HEK293 (cell line): ENCODE measurements at regions not wholly inside any gene's neighbourhood (a gene's known extent, or its start where the extent isn't known, plus 50 kb on each side); places are given as distances from the start of the nearest gene placed in this dataset.

Experiments used
- CTCF ChIA-PET: fragments of 350-600 bp; formaldehyde crosslinking; extraction: SDS; loops from one replicate; lab custom pipeline; 2021; ENCODE audit warnings: antibody characterized with exemption; lab: Yijun Ruan, JAX
- POLR2A ChIA-PET: fragments of 300-600 bp; formaldehyde crosslinking; extraction: SDS; loops from one replicate; lab custom pipeline; 2020; ENCODE audit warnings: antibody characterized with exemption, inconsistent platforms; lab: Yijun Ruan, JAX
- H3K27ac ChIP-seq: fragments of 200-500 bp; sonication (Bioruptor generic); 2 replicates; pipeline ENCODE4 v1.5.1; 2014; ENCODE audit warnings: low read depth, low read length, control low read depth, inconsistent platforms; ENCODE audit errors: extremely low read depth
- H3K36me3 ChIP-seq, 2 experiments: fragments of 200-500 bp in 1 of 2; sonication (Bioruptor generic) in 1 of 2; 1 replicate in 1 of 2; 2 replicates in 1 of 2; pipeline ENCODE4 v1.5.1; 2014 to 2017; ENCODE audit warnings: inconsistent platforms in 2 of 2, low read length in 2 of 2; ENCODE audit not compliant: control insufficient read depth in 2 of 2, insufficient read depth in 1 of 2
- H3K4me1 ChIP-seq: fragments of 200-500 bp; sonication (Bioruptor generic); 2 replicates; pipeline ENCODE4 v1.5.1; 2014; ENCODE audit warnings: mild to moderate bottlenecking, low read length, inconsistent platforms; ENCODE audit not compliant: control insufficient read depth, insufficient read depth
- H3K4me3 ChIP-seq: 2 replicates; pipeline ENCODE4 v1.5.1; 2011; ENCODE audit warnings: low read depth, mild to moderate bottlenecking, control low read depth, low read length, moderate library complexity
- H3K9me3 ChIP-seq: fragments of 200-500 bp; sonication (Bioruptor generic); 2 replicates; pipeline ENCODE4 v1.5.1; 2014; ENCODE audit warnings: low read depth, low read length, inconsistent platforms; ENCODE audit not compliant: control insufficient read depth, insufficient read depth
- KLF10 ChIP-seq: fragments of 450-650 bp; IDR thresholded peaks from 2 replicates; pipeline ENCODE4 v1.5.1; 2018; ENCODE audit warnings: missing biosample characterization, mild to moderate bottlenecking, missing genetic modification characterization
- SALL2 ChIP-seq: fragments of 450-650 bp; formaldehyde crosslinking; IDR thresholded peaks from 2 replicates; pipeline ENCODE4 v1.5.0; 2017; ENCODE audit warnings: missing biosample characterization, mild to moderate bottlenecking, missing genetic modification characterization, borderline replicate concordance
- ZFHX2 ChIP-seq: fragments of 450-650 bp; formaldehyde crosslinking; conservative IDR thresholded peaks from 2 replicates; pipeline ENCODE4 v1.5.1; 2016; ENCODE audit warnings: missing biosample characterization, missing genetic modification characterization
- ZNF133 ChIP-seq: fragments of 450-650 bp; formaldehyde crosslinking; IDR thresholded peaks from 2 replicates; pipeline ENCODE4 v1.5.1; 2016; ENCODE audit warnings: missing biosample characterization, missing genetic modification characterization
- ZNF175 ChIP-seq: fragments of 450-650 bp; formaldehyde crosslinking; IDR thresholded peaks from 2 replicates; pipeline ENCODE4 v1.5.1; 2016; ENCODE audit warnings: missing biosample characterization, missing genetic modification characterization
- ZNF274 ChIP-seq, 2 experiments: fragments of 200-500 bp in 1 of 2; fragments of 450-650 bp in 1 of 2; sonication (Bioruptor generic) in 1 of 2; formaldehyde crosslinking in 1 of 2; IDR thresholded peaks; 2 replicates each; pipeline versions ENCODE4 v1.5.1 to v1.6.1; 2014 to 2016; ENCODE audit warnings: borderline replicate concordance in 1 of 2, inconsistent platforms in 1 of 2, low read length in 1 of 2, missing biosample characterization in 1 of 2, missing genetic modification characterization in 1 of 2
- ZNF37A ChIP-seq: fragments of 450-650 bp; IDR thresholded peaks from 2 replicates; pipeline ENCODE4 v1.5.1; 2018; ENCODE audit warnings: missing biosample characterization, missing genetic modification characterization
- ZNF501 ChIP-seq: fragments of 450-650 bp; formaldehyde crosslinking; IDR thresholded peaks from 2 replicates; pipeline ENCODE4 v1.5.1; 2016; ENCODE audit warnings: missing biosample characterization, missing genetic modification characterization
- ZNF530 ChIP-seq: fragments of 450-650 bp; formaldehyde crosslinking; IDR thresholded peaks from 2 replicates; pipeline ENCODE4 v1.5.1; 2016; ENCODE audit warnings: low read depth, missing biosample characterization, missing genetic modification characterization
- TF ChIP-seq, protein P1 (sequence below): fragments of 450-650 bp; formaldehyde crosslinking; conservative IDR thresholded peaks from 2 replicates; pipeline ENCODE4 v1.5.1; 2016; ENCODE audit warnings: low read depth, missing biosample characterization, missing genetic modification characterization
- TF ChIP-seq, protein P2 (sequence below): fragments of 450-650 bp; IDR thresholded peaks from 2 replicates; pipeline ENCODE4 v1.5.1; 2018; ENCODE audit warnings: missing biosample characterization, missing genetic modification characterization
- TF ChIP-seq, protein P3 (sequence below): fragments of 450-650 bp; formaldehyde crosslinking; IDR thresholded peaks from 2 replicates; pipeline ENCODE4 v1.5.1; 2016; ENCODE audit warnings: missing biosample characterization, missing genetic modification characterization
- TF ChIP-seq, protein P4 (sequence below): fragments of 450-650 bp; formaldehyde crosslinking; IDR thresholded peaks from 2 replicates; pipeline ENCODE4 v1.5.1; 2017; ENCODE audit warnings: missing biosample characterization, missing genetic modification characterization

DNA sequence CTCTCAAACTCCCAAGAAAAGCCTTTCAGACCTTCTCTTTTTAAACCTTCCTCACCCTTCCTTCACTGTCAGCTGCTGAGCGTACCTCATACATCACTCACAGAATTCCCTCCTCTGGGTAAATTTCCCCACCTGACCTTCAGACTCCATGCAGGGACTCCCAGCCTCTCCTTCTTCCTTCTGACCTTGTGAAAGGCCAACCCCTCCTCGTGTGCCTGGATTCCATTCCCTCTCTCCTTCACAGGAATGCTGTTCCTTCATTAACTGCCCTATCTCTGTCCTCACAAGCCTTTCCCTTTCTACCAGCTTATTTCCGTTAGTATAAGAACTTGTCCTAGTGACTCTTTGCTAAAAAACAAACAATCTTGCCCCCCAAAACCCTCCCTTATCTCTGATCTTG is 69.7 kb upstream of the MME start (continued):
- TF ChIP-seq, protein P1, sequence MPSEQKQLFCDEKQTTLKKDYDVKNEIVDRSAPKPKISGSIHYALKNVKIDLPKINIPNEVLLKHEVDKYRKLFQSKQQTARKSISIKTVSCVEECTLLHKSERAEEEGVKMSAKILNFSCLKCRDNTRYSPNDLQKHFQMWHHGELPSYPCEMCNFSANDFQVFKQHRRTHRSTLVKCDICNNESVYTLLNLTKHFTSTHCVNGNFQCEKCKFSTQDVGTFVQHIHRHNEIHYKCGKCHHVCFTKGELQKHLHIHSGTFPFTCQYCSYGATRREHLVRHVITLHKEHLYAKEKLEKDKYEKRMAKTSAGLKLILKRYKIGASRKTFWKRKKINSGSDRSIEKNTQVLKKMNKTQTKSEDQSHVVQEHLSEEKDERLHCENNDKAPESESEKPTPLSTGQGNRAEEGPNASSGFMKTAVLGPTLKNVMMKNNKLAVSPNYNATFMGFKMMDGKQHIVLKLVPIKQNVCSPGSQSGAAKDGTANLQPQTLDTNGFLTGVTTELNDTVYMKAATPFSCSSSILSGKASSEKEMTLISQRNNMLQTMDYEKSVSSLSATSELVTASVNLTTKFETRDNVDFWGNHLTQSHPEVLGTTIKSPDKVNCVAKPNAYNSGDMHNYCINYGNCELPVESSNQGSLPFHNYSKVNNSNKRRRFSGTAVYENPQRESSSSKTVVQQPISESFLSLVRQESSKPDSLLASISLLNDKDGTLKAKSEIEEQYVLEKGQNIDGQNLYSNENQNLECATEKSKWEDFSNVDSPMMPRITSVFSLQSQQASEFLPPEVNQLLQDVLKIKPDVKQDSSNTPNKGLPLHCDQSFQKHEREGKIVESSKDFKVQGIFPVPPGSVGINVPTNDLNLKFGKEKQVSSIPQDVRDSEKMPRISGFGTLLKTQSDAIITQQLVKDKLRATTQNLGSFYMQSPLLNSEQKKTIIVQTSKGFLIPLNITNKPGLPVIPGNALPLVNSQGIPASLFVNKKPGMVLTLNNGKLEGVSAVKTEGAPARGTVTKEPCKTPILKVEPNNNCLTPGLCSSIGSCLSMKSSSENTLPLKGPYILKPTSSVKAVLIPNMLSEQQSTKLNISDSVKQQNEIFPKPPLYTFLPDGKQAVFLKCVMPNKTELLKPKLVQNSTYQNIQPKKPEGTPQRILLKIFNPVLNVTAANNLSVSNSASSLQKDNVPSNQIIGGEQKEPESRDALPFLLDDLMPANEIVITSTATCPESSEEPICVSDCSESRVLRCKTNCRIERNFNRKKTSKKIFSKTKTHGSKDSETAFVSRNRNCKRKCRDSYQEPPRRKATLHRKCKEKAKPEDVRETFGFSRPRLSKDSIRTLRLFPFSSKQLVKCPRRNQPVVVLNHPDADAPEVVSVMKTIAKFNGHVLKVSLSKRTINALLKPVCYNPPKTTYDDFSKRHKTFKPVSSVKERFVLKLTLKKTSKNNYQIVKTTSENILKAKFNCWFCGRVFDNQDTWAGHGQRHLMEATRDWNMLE (tag by site-specific recombination) = no peak
- no peak for TF ChIP-seq ZFHX2 (tag by site-specific recombination)

DNA sequence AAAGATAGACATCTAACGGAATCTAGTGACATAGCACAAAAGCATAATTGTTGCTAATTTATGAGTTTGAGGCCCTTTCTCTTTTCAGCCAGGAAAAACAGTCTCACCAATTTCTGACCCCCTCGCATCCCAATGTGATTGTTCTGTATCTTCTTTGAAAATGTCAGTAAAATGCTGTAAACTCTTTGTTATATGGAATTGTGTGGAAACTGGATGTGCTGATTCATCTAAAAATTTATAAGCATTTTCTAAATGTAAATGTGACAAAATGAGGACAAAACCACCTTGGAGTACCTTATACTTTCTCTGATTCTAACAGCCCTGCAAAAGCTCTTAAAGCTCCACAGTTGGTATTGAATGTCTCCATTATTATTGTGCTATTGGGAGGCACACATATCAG is 70.9 kb upstream of the MME start:
- CTCF ChIA-PET = no interaction called here
- no peak for TF ChIP-seq ZNF37A (tag by site-specific recombination)
- TF ChIP-seq ZNF175 (tag by site-specific recombination) = no peak
- no peak for TF ChIP-seq ZNF501 (tag by site-specific recombination)
- TF ChIP-seq, protein P2, sequence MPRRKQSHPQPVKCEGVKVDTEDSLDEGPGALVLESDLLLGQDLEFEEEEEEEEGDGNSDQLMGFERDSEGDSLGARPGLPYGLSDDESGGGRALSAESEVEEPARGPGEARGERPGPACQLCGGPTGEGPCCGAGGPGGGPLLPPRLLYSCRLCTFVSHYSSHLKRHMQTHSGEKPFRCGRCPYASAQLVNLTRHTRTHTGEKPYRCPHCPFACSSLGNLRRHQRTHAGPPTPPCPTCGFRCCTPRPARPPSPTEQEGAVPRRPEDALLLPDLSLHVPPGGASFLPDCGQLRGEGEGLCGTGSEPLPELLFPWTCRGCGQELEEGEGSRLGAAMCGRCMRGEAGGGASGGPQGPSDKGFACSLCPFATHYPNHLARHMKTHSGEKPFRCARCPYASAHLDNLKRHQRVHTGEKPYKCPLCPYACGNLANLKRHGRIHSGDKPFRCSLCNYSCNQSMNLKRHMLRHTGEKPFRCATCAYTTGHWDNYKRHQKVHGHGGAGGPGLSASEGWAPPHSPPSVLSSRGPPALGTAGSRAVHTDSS (tag by site-specific recombination) = no peak
- TF ChIP-seq KLF10 (tag by site-specific recombination) = no peak
- TF ChIP-seq, protein P3, sequence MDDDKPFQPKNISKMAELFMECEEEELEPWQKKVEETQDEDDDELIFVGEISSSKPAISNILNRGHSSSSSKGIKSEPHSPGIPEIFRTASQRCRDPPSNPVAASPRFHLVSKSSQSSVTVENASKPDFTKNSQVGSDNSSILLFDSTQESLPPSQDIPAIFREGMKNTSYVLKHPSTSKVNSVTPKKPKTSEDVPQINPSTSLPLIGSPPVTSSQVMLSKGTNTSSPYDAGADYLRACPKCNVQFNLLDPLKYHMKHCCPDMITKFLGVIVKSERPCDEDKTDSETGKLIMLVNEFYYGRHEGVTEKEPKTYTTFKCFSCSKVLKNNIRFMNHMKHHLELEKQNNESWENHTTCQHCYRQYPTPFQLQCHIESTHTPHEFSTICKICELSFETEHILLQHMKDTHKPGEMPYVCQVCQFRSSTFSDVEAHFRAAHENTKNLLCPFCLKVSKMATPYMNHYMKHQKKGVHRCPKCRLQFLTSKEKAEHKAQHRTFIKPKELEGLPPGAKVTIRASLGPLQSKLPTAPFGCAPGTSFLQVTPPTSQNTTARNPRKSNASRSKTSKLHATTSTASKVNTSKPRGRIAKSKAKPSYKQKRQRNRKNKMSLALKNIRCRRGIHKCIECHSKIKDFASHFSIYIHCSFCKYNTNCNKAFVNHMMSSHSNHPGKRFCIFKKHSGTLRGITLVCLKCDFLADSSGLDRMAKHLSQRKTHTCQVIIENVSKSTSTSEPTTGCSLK (tag by site-specific recombination) = no peak
- TF ChIP-seq ZNF530 = no peak
- no peak for TF ChIP-seq ZNF274 (IDR thresholded peaks at IDR 0.05; ENCODE audit: low read length)
- no peak for TF ChIP-seq ZNF274 (tag by site-specific recombination; IDR thresholded peaks at IDR 0.05; ENCODE audit: borderline replicate concordance)
- no peak for TF ChIP-seq ZNF133 (tag by site-specific recombination)
- no peak for TF ChIP-seq SALL2
- TF ChIP-seq, protein P4, sequence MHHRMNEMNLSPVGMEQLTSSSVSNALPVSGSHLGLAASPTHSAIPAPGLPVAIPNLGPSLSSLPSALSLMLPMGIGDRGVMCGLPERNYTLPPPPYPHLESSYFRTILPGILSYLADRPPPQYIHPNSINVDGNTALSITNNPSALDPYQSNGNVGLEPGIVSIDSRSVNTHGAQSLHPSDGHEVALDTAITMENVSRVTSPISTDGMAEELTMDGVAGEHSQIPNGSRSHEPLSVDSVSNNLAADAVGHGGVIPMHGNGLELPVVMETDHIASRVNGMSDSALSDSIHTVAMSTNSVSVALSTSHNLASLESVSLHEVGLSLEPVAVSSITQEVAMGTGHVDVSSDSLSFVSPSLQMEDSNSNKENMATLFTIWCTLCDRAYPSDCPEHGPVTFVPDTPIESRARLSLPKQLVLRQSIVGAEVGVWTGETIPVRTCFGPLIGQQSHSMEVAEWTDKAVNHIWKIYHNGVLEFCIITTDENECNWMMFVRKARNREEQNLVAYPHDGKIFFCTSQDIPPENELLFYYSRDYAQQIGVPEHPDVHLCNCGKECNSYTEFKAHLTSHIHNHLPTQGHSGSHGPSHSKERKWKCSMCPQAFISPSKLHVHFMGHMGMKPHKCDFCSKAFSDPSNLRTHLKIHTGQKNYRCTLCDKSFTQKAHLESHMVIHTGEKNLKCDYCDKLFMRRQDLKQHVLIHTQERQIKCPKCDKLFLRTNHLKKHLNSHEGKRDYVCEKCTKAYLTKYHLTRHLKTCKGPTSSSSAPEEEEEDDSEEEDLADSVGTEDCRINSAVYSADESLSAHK (tag by site-specific recombination) = no peak

More for the DNA sequence above, 70.9 kb upstream of the MME start:
- POLR2A ChIA-PET = no interaction called here
- Histone ChIP-seq H3K4me3 (no peak overlapping the region), H3K36me3 (no peaks in the 10 kb centered on the region), H3K27ac (no peak overlapping the region), H3K4me1 (no peaks in the 10 kb centered on the region), H3K9me3 (no peaks in the 10 kb centered on the region)
